Colon (tissue), 2 donors: ENCODE measurements at regions not wholly inside any gene's neighbourhood (a gene's known extent, or its start where the extent isn't known, plus 50 kb on each side); places are given as distances from the start of the nearest gene placed in this dataset.

Experiments used
- FAIRE-seq: peaks from 2 replicates; lab custom pipeline; 2012; peaks lifted over from hg19 to GRCh38; lab: Jason Lieb, UNC
- donor health status: control.
- donor health status: control.

- no peak for FAIRE-seq
These were observed 105.1 kb downstream of the TRMT11 start for GRCh38 chr6:126091466-126091865.

GRCh38 chr6:126093108-126093507, 106.8 kb downstream of the TRMT11 start:
- no peak for FAIRE-seq

- no peak for FAIRE-seq
These were observed 108.1 kb downstream of the TRMT11 start for GRCh38 chr6:126094411-126094810.

- FAIRE-seq = no peak
These were observed 114.0 kb downstream of the TRMT11 start for GRCh38 chr6:126100386-126100785.

GRCh38 chr6:126102358-126102757, 116.0 kb downstream of the TRMT11 start:
- FAIRE-seq = no peak

GRCh38 chr6:126103993-126104392, 117.7 kb downstream of the TRMT11 start:
- no peak for FAIRE-seq

GRCh38 chr6:126107475-126108166, 121.3 kb downstream of the TRMT11 start:
- FAIRE-seq = no peak

- FAIRE-seq = no peak
These were observed 124.4 kb downstream of the TRMT11 start for GRCh38 chr6:126110512-126111270.

GRCh38 chr6:126111327-126111726, 125.0 kb downstream of the TRMT11 start:
- FAIRE-seq = no peak

- FAIRE-seq = no peak
These were observed 125.9 kb downstream of the TRMT11 start for GRCh38 chr6:126112171-126112632.

GRCh38 chr6:126113261-126113660, 126.9 kb downstream of the TRMT11 start:
- FAIRE-seq = no peak

- FAIRE-seq = no peak
These were observed 130.9 kb downstream of the TRMT11 start for GRCh38 chr6:126117251-126117650.

- FAIRE-seq = no peak
These were observed 131.9 kb downstream of the TRMT11 start for GRCh38 chr6:126118058-126118755.

GRCh38 chr6:126118936-126119335, 132.6 kb downstream of the TRMT11 start:
- FAIRE-seq = no peak

- FAIRE-seq = no peak
These were observed 136.9 kb downstream of the TRMT11 start for GRCh38 chr6:126123226-126123625.

- no peak for FAIRE-seq
These were observed 141.3 kb downstream of the TRMT11 start for GRCh38 chr6:126127659-126128058.

GRCh38 chr6:126131246-126131645, 144.9 kb downstream of the TRMT11 start:
- FAIRE-seq = no peak

- no peak for FAIRE-seq
These were observed 147.6 kb downstream of the TRMT11 start for GRCh38 chr6:126133984-126134383.

- FAIRE-seq = no peak
These were observed 148.2 kb downstream of the TRMT11 start for GRCh38 chr6:126134491-126134890.

- FAIRE-seq = no peak
These were observed 153.7 kb downstream of the TRMT11 start for GRCh38 chr6:126140015-126140414.

GRCh38 chr6:126143761-126144251, 157.5 kb downstream of the TRMT11 start:
- no peak for FAIRE-seq

- no peak for FAIRE-seq
These were observed 159.0 kb downstream of the TRMT11 start for GRCh38 chr6:126145351-126145750.

- no peak for FAIRE-seq
These were observed 161.0 kb downstream of the TRMT11 start for GRCh38 chr6:126147291-126147815.
